Embryonic facial prominence (tissue), 1 donor: ENCODE measurements at regions not wholly inside any gene's neighbourhood (a gene's known extent, or its start where the extent isn't known, plus 50 kb on each side); places are given as distances from the start of the nearest gene placed in this dataset.

Source experiments
- DNase-seq: peaks from one replicate; pipeline ENCODE4 v3.0.0-alpha.2; 2016; ENCODE audit errors: extremely low spot score

DNA sequence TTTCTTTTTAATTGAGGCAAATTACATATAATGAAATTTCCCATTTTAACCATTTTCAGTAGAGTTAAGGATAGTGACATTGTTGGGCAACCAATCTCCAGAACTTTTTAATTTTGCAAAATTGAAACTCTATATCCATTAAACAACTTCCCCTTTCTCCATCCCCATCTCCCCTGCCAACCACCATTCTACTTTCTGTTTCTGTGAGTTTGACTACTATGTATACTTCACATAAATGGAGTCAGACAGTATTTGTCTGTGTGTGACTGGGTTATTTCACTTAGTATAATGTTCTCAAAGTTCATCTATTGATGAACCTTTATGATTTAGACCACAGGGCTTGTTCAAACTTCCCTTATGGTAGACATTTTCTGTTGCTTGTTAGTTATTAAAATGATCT lies 364.5 kb upstream of the MAD2L1 start:
- DNase-seq = no peak

GRCh38 chr4:120418146-120418545 lies 351.5 kb upstream of the MAD2L1 start:
- DNase-seq = no peak

DNA sequence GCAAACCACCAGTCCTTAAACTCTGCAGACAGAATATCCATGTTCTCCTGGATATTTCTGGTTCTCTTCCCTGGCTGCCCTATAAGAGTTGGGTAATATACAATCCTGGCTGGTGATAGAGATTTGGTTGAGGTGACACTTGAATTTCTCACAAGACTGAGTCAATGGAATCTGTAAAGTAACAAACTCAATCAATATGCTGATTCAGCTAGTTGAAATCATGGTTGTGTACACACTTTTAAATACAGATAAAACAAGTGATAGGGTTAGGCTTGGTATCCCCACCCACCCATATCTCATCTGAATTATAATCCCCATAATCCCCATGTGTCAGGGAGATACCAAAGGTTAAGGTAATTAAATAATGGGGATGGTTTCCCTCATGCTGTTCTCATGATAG lies 349.2 kb upstream of the MAD2L1 start:
- DNase-seq = no peak

DNA sequence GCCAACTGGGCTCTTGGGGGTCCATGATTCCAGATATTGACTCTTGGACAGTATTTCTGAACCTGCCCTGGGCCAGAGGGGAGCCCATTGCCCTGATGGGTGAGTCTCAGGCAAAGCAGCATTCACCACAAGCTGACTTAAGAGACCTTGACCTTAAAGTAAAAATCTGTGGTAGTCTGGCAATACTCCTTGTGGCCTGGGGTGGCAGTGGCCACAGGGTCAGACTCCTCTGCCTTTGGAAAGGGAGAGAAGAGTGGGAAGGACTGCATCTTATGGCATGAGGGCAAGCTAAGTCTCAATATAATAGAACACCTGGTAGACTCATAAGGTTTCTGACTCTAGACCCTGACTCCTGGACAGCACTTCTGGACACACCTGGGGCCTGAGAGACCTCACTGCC lies 340.3 kb upstream of the MAD2L1 start:
- DNase-seq = no peak

- DNase-seq = no peak
Observed at GRCh38 chr4:120403296-120403695, 336.6 kb upstream of the MAD2L1 start.

DNA sequence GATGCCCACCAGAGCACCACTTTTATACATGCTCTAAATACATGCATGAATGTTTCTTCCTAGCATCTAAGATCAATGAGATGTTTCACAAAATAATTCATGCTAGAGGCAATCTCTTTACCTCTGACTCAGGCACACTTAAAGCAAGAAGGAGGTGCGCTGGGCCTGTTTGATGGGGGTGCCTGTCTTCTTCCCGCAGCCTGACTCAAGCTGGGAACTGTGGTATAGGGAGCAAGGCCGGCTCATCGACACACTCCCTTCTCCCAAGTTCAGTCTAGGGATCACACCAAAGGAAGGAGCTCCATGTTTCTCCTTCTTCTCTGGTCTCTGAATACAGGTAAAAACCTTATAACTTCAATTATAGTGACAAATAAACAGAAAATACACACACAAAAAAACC lies 333.8 kb upstream of the MAD2L1 start:
- DNase-seq = no peak

DNA sequence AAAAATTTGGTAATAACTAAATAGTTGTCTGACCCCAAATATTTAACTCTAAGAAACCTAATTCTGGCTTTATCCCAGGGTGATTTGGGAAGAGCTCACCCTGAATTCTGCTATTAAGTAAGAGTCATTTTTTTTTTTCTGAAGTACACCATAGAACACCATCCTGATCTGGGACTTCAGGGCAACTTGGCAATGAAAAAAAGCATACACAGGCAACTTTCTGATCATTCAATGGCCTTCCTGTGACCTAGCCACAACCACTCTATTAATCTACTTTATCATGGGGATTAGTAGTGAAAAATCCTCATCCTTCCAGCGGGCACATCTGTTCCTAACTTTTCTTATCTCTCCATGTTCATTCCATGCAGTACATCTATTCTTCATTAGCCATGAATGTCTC lies 333.2 kb upstream of the MAD2L1 start:
- no peak for DNase-seq

- no peak for DNase-seq
Observed at GRCh38 chr4:120395746-120396145, 329.1 kb upstream of the MAD2L1 start.

DNA sequence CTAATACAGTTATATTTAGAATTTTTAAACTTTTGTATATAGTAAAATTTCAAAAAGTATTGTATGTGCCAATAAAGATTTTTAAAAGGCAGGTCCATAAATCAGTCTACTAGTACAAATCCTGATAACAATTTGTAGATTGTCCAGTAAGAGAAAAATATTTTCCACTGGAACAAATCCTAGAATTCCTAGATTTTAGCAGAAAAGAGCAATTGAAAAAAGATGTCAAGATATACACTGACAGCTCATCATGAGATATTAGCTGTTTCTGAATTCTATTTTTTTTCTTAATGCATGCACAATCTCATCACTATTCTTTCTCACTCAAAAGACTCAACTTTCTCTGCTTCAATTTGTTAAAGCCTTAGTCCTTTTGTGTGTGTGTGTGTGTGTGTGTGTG lies 289.2 kb upstream of the MAD2L1 start:
- no peak for DNase-seq

DNA sequence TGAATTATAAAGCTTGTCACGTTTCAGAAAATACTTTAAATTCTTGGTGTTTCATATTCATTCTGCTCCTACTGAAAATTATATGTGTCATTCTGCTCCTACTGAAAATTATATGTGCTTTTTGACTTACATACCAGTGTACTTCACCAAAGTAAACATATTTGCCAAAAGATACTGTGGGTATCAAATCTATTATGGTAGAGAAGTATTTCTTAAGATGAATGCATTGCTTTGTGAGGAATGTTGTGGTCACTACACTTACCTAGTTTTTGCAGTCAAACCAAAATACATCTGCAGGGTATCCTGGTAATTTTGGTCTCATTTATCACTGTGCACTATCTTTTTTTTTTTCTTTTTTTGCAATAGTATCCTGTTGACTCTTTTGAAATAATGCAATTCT lies 287.7 kb upstream of the MAD2L1 start:
- DNase-seq = no peak

GRCh38 chr4:120353235-120353634 lies 286.6 kb upstream of the MAD2L1 start:
- DNase-seq = no peak

GRCh38 chr4:120352739-120353138 lies 286.1 kb upstream of the MAD2L1 start:
- no peak for DNase-seq

- DNase-seq = no peak
Observed at GRCh38 chr4:120348948-120349347, 282.3 kb upstream of the MAD2L1 start.

DNA sequence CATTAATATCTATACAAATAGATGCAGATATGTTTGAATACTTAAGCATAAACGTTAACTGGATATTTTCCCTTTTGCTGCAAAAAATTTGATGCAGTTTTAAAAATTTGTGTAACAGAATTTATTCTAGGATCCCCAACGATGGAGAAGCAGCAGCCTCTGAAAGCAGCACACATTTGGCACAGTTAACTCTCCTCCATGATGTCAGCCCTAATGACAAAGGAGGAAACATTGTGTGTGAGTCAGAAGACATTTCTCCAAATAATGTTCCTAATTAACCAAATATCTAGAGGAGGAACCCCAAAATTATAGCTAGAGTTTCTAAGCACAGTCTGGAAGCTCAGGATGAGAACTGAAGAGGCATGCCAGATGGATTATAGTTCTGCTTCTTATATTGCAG lies 281.9 kb upstream of the MAD2L1 start:
- DNase-seq = no peak

GRCh38 chr4:120331486-120332370 lies 265.1 kb upstream of the MAD2L1 start:
- no peak for DNase-seq

- DNase-seq = no peak
Observed at GRCh38 chr4:120329386-120329785, 262.7 kb upstream of the MAD2L1 start.

DNA sequence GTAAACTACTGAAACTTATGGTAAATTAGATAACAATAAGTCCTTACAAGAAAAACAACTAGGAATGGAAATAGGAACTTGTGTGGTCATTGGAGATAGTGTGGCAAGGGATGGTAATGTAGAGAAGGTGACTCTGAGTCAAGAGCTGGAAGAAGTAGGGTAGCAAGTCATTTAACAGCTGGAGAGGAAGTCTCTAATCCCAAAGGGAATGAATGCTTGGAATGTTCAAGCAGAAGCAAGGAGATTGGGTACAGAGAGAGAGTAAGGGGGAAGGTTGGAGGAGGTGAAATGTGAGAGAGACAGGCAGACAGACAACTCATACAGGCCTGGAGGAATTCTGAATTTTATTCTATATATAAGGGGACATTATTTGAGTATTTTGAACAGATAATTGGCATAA lies 260.6 kb upstream of the MAD2L1 start:
- no peak for DNase-seq

DNA sequence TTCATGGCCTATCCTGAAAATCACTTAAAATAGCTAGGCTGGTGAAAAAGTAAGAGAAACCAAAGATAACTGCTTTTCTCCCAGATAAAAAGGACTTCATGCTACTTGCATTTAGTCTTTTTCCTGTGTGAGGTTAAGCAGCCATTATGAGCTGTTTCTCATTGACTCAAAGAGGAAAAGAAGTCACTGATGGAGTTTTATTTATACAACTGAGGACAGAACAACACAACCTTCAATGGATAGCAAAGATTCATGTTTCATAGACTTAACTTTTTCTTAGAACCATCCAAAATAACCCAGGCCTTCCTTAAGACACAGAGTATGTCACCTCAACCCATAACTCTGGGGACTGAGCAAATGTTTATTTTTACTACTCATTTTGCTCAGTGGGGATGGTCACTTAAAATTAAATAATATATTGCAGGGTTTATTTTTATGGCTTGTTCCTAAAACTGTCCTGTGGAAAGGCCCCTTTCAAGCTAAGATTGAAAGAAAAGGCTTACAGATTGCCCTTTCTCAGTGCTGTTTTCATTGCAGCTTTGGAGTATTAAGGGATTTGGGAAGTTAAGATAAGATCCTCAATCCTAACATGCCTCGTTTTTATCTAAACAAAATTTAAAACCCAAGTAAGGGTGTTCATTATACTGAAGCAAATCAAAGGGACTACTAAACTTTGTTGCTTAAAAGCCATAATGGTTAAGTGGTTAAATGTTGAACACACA lies 252.6 kb upstream of the MAD2L1 start:
- DNase-seq = no peak

DNA sequence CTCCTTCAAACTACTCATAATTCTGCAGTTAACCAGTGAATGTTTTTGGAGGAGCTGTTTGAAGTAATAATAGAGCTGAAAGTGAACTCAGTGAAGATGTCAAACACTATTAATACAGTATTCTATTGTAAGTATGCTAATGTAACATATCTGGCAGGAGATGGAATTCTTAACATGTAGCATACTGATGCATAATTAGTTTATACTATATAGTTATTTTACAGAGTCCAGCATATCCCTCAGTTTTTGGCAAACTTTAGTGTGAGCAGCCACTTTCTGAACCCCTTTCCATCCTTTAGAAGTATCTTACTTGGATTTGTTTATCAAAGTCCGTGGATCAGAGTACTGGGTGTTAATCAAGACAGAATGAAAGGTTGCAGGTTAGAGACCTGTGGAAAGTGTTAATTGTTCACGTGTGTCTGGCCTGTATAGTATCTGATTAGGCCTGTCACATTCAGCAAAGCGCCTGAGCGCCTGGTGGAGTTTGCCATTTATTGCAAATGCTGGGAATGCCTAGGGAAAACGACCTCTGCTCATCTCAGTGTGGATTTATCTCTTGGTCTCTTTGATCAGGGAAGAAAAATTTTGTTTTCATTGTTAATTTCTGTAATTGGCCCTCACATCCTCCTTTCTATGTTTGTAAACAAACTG lies 251.7 kb upstream of the MAD2L1 start:
- DNase-seq = no peak

- DNase-seq = no peak
Observed at GRCh38 chr4:120317713-120318112, 251.1 kb upstream of the MAD2L1 start.

GRCh38 chr4:120316416-120316815 lies 249.8 kb upstream of the MAD2L1 start:
- DNase-seq = no peak

- no peak for DNase-seq
Observed at GRCh38 chr4:120314969-120315368, 248.3 kb upstream of the MAD2L1 start.

- DNase-seq = no peak
Observed at GRCh38 chr4:120304801-120305200, 238.2 kb upstream of the MAD2L1 start.
